ENCODE measurements at regions not wholly inside any gene's neighbourhood (a gene's known extent, or its start where the extent isn't known, plus 50 kb on each side); places are given as distances from the start of the nearest gene placed in this dataset.

- TF ChIP-seq CTCF (IDR thresholded peaks at IDR 0.05; ENCODE audit: borderline replicate concordance, extremely low read depth, low read length, poor library complexity, severe bottlenecking): no peak
- no peak for TF ChIP-seq EZH2 (IDR thresholded peaks at IDR 0.05; ENCODE audit: borderline replicate concordance, low read depth, low read length, severe bottlenecking)
Measured at GRCh38 chr20:19949195-19949867, 67.8 kb upstream of the NAA20 start.

All from DND-41 (cell line).